ENCODE measurements at regions not wholly inside any gene's neighbourhood (a gene's known extent, or its start where the extent isn't known, plus 50 kb on each side); places are given as distances from the start of the nearest gene placed in this dataset.

DNA sequence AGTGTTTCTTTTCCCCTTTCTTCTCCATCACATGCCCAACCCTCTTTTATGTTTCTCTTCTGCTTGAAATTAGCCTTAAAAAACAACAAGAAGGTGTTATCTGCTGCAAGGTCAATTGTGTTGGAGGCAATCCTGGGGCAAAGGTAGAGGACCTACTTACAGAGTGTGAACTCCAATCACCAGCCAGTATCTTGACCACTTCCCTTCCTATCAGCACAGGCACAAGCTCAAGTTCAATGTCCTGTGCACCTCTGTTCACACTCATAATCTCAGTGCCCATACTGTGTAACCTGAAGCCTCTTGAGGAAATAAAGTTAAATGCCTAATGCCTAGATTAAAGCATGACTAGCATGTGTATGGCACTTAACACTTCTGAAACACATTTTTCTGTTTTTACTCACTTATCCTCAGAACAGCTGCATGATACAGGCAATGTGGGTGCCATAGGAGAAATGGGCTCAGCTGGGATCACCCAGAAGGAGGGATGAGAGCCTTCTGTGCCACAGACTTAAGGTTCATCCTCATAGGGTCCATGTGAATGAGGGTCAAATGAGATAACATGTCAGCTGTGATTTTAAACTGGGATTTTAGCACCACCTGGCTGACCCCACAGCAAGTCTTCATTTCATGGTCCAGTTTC, 701.5 kb downstream of the BCL11A start:
- Histone ChIP-seq H3K9me2 (ENCODE audit: insufficient read depth, low read length) (no peaks in the 10 kb centered on the region), H4K20me1 (ENCODE audit: insufficient read depth) (no peaks in the 10 kb centered on the region), H3K9ac (ENCODE audit: low read length) (no peak overlapping the region), H3K4me3 (ENCODE audit: low read length) (no peak overlapping the region), H2AFZ (ENCODE audit: low read depth, low read length) (no peak overlapping the region), H3K79me2 (replicated peaks; ENCODE audit: insufficient read depth, low read length) (no peaks in the 10 kb centered on the region), H3K9me3 (ENCODE audit: low read length) (no peaks in the 10 kb centered on the region), H3K4me2 (ENCODE audit: low read length) (no peak overlapping the region), H3K36me3 (ENCODE audit: insufficient read depth, low read length) (no peaks in the 10 kb centered on the region), H3K27ac (ENCODE audit: low read length) (peak overlapping the region; percentile 79), H3K27me3 (ENCODE audit: insufficient read depth, low read depth, low read length) (no peaks in the 10 kb centered on the region), H3F3A (ENCODE audit: insufficient read depth, low read length, poor library complexity, severe bottlenecking) (peaks cover 5% of the 10 kb centered on the region)
- TF ChIP-seq SMC3 (conservative IDR thresholded peaks at IDR 0.05; ENCODE audit: poor library complexity) (no peak), MXI1 (conservative IDR thresholded peaks at IDR 0.05; ENCODE audit: poor library complexity, severe bottlenecking) (no peak), EP300 (conservative IDR thresholded peaks at IDR 0.05; ENCODE audit: poor library complexity, severe bottlenecking) (no peak), TAF1 (IDR thresholded peaks at IDR 0.05; ENCODE audit: low read depth) (no peak), POLR2AphosphoS5 (IDR thresholded peaks at IDR 0.05) (no peak), EZH2 (IDR thresholded peaks at IDR 0.05; ENCODE audit: borderline replicate concordance, insufficient read depth, low read length, poor library complexity, severe bottlenecking) (no peak)
- TF ChIP-seq, protein P1, sequence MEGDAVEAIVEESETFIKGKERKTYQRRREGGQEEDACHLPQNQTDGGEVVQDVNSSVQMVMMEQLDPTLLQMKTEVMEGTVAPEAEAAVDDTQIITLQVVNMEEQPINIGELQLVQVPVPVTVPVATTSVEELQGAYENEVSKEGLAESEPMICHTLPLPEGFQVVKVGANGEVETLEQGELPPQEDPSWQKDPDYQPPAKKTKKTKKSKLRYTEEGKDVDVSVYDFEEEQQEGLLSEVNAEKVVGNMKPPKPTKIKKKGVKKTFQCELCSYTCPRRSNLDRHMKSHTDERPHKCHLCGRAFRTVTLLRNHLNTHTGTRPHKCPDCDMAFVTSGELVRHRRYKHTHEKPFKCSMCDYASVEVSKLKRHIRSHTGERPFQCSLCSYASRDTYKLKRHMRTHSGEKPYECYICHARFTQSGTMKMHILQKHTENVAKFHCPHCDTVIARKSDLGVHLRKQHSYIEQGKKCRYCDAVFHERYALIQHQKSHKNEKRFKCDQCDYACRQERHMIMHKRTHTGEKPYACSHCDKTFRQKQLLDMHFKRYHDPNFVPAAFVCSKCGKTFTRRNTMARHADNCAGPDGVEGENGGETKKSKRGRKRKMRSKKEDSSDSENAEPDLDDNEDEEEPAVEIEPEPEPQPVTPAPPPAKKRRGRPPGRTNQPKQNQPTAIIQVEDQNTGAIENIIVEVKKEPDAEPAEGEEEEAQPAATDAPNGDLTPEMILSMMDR (IDR thresholded peaks at IDR 0.05; ENCODE audit: poor library complexity, severe bottlenecking), result no peak
- TF ChIP-seq, protein P2, sequence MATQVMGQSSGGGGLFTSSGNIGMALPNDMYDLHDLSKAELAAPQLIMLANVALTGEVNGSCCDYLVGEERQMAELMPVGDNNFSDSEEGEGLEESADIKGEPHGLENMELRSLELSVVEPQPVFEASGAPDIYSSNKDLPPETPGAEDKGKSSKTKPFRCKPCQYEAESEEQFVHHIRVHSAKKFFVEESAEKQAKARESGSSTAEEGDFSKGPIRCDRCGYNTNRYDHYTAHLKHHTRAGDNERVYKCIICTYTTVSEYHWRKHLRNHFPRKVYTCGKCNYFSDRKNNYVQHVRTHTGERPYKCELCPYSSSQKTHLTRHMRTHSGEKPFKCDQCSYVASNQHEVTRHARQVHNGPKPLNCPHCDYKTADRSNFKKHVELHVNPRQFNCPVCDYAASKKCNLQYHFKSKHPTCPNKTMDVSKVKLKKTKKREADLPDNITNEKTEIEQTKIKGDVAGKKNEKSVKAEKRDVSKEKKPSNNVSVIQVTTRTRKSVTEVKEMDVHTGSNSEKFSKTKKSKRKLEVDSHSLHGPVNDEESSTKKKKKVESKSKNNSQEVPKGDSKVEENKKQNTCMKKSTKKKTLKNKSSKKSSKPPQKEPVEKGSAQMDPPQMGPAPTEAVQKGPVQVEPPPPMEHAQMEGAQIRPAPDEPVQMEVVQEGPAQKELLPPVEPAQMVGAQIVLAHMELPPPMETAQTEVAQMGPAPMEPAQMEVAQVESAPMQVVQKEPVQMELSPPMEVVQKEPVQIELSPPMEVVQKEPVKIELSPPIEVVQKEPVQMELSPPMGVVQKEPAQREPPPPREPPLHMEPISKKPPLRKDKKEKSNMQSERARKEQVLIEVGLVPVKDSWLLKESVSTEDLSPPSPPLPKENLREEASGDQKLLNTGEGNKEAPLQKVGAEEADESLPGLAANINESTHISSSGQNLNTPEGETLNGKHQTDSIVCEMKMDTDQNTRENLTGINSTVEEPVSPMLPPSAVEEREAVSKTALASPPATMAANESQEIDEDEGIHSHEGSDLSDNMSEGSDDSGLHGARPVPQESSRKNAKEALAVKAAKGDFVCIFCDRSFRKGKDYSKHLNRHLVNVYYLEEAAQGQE (IDR thresholded peaks at IDR 0.05; ENCODE audit: borderline replicate concordance), result no peak

DNA sequence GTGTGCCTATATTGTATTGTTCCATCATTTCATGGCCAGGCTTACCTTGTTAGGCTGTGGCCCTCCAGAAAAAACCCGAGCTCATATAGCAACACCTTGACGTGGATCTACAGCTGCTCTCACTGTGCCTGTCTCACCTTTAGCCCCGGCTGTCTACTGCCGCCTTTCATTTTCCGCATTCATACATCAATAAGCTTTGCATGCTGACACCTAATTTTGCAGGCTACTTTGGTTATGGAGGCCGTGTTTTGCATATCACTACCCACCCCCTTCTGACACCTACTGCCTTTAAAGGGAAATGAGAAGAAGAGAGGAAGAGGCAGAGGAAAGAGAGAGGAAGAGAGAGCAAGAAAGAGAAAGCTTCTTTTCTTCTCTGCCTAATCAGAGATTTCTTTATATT, 702.9 kb downstream of the BCL11A start:
- Histone ChIP-seq H2AFZ (ENCODE audit: low read depth, low read length) (no peak overlapping the region), H3K4me2 (ENCODE audit: low read length) (peak overlapping the region; percentile 31), H3K9me3 (ENCODE audit: low read length) (no peaks in the 10 kb centered on the region), H3K4me3 (ENCODE audit: low read length) (no peak overlapping the region), H3K9me2 (ENCODE audit: insufficient read depth, low read length) (no peaks in the 10 kb centered on the region), H4K20me1 (ENCODE audit: insufficient read depth) (no peaks in the 10 kb centered on the region), H3F3A (ENCODE audit: insufficient read depth, low read length, poor library complexity, severe bottlenecking) (peaks cover 5% of the 10 kb centered on the region), H3K36me3 (ENCODE audit: insufficient read depth, low read length) (no peaks in the 10 kb centered on the region), H3K79me2 (replicated peaks; ENCODE audit: insufficient read depth, low read length) (no peaks in the 10 kb centered on the region), H3K27ac (ENCODE audit: low read length) (peak overlapping the region; percentile 79), H3K9ac (ENCODE audit: low read length) (peak overlapping the region; percentile 47), H3K27me3 (ENCODE audit: insufficient read depth, low read depth, low read length) (no peaks in the 10 kb centered on the region)
- TF ChIP-seq EP300 (conservative IDR thresholded peaks at IDR 0.05; ENCODE audit: poor library complexity, severe bottlenecking), result peak; percentile 42
- TF ChIP-seq SMC3 (conservative IDR thresholded peaks at IDR 0.05; ENCODE audit: poor library complexity), result peak; percentile 22
- TF ChIP-seq TAF1 (IDR thresholded peaks at IDR 0.05; ENCODE audit: low read depth), result no peak
- peak; percentile 39 for TF ChIP-seq RAD21 (conservative IDR thresholded peaks at IDR 0.05)
- TF ChIP-seq POLR2AphosphoS5 (IDR thresholded peaks at IDR 0.05), result no peak
- TF ChIP-seq, protein P2 (IDR thresholded peaks at IDR 0.05; ENCODE audit: borderline replicate concordance), result no peak
